ENCODE measurements at regions not wholly inside any gene's neighbourhood (a gene's known extent, or its start where the extent isn't known, plus 50 kb on each side); places are given as distances from the start of the nearest gene placed in this dataset.
A peak's percentile ranks its signal among the peaks of the same experiment; 100 is the strongest.

DNA sequence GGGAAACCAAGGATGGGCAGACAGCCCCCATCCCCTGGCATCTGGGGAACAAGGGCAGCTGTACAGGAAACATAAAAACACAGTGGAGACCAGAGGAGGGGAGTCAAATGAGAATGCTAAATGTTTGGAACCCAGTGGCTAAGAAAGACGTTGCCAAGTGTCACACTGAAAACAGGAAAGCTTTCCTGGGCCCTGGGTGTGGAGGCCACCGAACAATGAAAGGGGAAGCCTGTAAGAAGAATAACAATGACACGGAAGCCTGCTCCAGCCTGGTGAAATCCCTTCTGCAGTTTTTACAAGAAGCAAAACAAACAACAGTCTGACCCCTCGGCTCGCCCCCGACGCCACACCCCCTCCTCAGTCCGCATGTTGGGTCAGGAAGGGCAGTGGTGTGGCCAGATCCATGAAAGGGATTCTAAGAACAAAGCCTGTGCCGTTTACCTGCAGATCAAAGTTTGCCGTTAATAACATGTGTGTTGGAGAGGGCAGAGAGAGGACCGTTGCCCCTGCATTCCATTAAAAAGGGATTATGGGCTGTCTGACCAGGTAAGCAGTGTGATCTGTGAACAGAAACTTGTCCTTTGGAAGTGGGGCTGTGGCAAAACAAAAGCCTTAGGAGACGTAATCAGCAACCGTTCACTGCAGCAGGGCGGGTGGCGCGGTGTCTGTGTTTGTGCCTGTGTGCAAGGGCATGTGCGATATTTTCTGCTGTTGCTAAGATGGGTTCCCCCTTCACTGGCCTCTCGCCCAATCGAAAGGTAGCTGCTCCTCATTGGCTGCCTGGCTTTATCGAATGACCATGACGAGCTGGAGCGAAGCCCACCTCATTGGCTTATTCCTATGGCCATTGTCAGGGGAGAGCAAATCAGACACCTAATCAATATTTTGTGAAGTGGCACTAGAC, 113.7 kb upstream of the BLID start:
- no peak for DNase-seq
- in situ Hi-C loops (cut with MboI; ENCODE audit: low pct_unique_long_range_greater_than_20kb, low sequenced_read_pairs): no loop called here

GRCh38 chr11:122229078-122229477, 113.1 kb upstream of the BLID start:
- in situ Hi-C loops (cut with MboI; ENCODE audit: low pct_unique_long_range_greater_than_20kb, low sequenced_read_pairs): no loop called here
- DNase-seq: no peak

DNA sequence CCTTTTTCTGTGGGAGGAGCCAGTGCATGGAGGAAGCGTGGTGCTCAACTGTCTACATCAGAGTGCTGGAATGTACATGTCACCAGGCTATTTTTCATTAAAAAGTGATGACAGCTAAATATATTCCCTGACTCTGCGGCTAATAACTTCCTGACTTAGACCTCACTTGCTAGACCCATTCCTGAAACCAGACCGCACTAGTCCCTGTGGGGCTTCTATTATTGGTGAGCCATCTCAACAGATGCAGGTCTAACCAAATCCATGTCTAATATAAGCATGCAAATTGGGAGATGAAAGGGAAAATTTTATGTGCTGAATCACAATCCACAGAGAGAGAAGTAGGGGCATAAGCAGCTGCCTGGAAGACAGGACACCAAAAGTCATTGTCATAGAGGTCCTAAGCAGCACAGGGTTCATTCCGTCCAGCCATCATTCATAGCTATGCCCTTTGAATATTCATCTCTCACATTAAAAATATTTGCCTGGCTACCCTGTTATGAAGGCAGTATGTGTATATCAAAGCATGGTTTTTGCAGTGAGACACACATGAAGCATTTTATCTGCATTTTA, 110.9 kb upstream of the BLID start:
- in situ Hi-C loops (cut with MboI; ENCODE audit: low pct_unique_long_range_greater_than_20kb, low sequenced_read_pairs): no loop called here
- no peak for DNase-seq

DNA sequence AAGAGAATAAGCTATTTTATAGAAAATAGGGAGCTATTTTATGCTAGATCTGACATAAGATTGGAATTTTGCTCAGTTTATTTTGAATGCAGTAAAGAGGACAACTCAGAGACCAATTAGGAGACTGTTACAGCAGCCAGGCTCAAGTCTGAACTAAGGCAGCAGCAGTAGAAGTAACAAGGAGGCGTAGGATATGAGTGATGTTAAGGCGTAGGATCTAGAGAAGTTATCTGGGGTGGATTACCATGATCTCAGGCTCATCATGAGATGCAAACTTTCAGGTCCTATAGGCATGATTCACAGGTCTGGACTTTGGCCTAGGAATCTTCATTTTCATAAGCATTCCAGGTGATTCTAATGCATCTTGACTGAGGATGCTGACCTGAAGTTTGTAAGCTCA, 108.9 kb upstream of the BLID start:
- in situ Hi-C loops (cut with MboI; ENCODE audit: low pct_unique_long_range_greater_than_20kb, low sequenced_read_pairs): loop anchor here (25.0 kb wide), 1 partner anchor 563 kb away; no protein-coding TSS in a partner anchor
- DNase-seq: no peak

DNA sequence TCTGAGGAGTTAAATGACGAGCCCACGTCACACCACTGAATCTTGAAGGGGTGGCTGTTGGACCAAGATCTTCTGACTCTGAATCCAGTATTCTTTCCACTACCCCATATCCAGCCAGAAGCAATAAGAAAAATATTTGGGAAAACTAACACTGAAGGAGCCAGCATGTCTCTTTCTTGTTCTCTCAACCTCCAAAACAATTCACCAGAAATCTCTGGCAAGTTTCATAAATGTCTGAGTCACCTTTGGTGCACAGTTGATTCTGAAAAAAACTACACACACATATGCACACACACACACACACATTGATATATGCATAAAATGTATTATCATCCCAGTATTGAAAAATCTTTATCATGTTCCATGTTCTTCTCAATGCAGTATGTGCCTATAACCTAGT, 104.3 kb upstream of the BLID start:
- in situ Hi-C loops (cut with MboI; ENCODE audit: low pct_unique_long_range_greater_than_20kb, low sequenced_read_pairs): loop anchor here (25.0 kb wide), 1 partner anchor 558 kb away; no protein-coding TSS in a partner anchor
- DNase-seq: no peak

- in situ Hi-C loops (cut with MboI; ENCODE audit: low pct_unique_long_range_greater_than_20kb, low sequenced_read_pairs): loop anchor here (25.0 kb wide), 1 partner anchor 557 kb away; no protein-coding TSS in a partner anchor
- no peak for DNase-seq
These were observed 103.8 kb upstream of the BLID start for GRCh38 chr11:122219791-122220190.

DNA sequence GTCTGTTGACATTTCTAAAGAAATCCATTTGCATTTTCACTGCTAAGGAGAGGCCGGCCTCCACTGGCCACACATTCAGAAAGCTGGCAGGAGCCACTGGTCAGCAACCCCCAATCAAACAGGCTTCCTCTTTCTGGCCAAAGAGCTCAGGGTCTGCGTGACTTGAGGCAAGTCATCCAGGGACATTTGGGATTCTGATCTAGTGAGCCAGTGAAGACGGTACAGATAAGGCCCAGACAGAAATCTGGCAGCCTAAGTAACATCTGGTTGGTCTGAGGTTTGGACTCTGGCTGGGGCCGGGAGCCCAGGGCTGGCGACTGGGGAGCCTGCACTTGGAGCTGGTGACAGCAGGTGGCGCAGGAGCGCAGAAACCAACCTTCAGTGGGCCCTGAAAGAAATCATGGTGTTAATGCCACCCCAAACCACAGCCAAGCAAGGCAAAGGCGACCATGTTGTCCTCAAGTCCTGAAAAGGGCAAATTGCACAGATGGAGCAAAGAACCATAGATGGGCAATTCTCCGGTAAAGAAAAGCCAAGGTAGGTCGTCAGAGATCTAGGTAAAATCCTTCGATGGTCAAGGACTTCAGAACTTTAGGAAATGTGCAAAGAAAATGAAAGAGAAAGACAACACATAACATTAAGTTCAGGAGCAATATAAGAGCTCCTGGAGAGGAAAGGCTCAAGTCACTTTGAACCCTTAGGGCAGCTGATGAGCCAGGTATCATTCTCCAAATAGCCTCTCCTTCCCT, 99.4 kb upstream of the BLID start:
- in situ Hi-C loops (cut with MboI; ENCODE audit: low pct_unique_long_range_greater_than_20kb, low sequenced_read_pairs): loop anchor here (25.0 kb wide), 1 partner anchor 553 kb away; no protein-coding TSS in a partner anchor
- DNase-seq: peak; percentile 55

DNA sequence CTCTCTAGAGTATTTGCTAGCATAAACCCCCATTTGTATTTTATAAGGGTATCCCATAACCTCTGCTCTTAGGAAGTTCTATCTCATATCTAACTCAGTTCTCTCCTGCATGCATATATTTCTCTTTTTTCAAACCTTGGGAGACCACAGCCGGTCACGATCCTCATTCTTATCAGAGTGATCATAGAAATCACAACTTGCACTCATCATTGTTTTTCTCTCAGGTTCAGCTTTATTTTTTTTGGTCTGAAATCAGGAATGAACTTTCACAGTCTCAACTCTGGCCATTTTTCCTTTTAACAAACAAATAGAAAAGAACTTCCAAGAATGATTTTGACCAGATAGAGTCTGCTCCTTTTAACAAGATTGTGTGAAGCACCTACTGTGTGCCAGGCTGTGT, 98.6 kb upstream of the BLID start:
- in situ Hi-C loops (cut with MboI; ENCODE audit: low pct_unique_long_range_greater_than_20kb, low sequenced_read_pairs): loop anchor here (25.0 kb wide), 1 partner anchor 552 kb away; no protein-coding TSS in a partner anchor
- no peak for DNase-seq

DNA sequence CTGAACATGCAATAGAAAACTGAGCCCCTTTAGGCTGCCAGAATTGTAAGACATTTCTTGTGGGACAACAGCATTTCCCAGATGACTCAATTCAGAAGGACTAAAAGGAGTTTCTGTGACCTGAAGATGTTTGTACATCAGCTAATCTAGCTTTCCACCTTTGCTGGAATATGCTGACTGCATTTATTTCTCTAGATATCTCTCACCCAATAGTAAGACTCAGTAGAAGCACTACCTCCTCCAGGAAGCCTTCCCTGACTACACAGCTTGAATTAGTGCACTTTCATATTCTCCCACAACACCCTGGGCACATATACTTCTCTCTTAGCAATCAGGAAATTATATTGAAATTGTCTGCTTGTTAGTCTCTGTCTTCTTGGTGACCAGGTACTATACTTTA, 98.1 kb upstream of the BLID start:
- DNase-seq: no peak
- in situ Hi-C loops (cut with MboI; ENCODE audit: low pct_unique_long_range_greater_than_20kb, low sequenced_read_pairs): loop anchor here (25.0 kb wide), 1 partner anchor 552 kb away; no protein-coding TSS in a partner anchor

GRCh38 chr11:122213171-122213570, 97.2 kb upstream of the BLID start:
- in situ Hi-C loops (cut with MboI; ENCODE audit: low pct_unique_long_range_greater_than_20kb, low sequenced_read_pairs): loop anchor here (25.0 kb wide), 1 partner anchor 551 kb away; no protein-coding TSS in a partner anchor
- DNase-seq: no peak

- in situ Hi-C loops (cut with MboI; ENCODE audit: low pct_unique_long_range_greater_than_20kb, low sequenced_read_pairs): loop anchor here (25.0 kb wide), 1 partner anchor 548 kb away; no protein-coding TSS in a partner anchor
- no peak for DNase-seq
These were observed 94.5 kb upstream of the BLID start for GRCh38 chr11:122210367-122210997.

GRCh38 chr11:122209619-122210366, 93.8 kb upstream of the BLID start:
- no peak for DNase-seq
- in situ Hi-C loops (cut with MboI; ENCODE audit: low pct_unique_long_range_greater_than_20kb, low sequenced_read_pairs): loop anchor here (25.0 kb wide), 1 partner anchor 547 kb away; no protein-coding TSS in a partner anchor

DNA sequence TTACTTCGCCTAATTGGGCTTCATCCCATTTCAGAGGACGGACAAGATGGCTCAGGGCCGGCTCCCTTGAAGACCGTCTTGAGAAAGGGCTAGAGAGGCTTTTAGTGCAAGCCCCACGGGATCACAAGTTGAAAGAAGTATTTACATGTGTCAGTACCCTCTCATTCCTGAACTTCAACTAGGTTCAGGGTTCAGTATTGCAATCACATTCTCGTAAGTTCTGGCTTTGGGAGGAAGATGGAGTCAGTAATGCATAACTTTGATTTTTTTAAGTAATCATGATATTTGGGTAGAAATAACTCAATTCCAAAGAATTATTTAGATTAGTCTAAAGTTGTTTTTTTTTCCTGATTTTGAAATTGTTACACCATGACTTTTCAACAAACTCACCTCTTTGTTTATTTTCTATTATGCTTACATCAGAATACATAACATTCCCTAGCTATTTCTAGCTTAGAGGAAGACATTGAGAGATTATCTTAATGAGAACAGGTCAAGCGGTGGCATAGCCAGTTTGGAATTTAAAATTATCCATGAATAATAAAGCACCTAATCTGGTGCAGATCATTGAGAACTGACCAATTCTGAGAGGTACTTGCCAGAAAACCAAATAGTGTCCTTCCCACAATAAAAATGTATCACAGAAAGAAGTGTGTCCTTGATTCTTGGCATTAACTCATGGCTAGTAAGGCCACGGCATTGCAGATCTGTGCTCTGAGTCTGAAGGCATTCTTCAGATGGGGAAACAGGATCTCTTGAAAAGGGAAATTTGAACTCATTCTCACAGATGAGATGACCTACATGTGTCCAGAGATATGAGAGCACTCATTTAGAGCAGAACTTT, 92.1 kb upstream of the BLID start:
- in situ Hi-C loops (cut with MboI; ENCODE audit: low pct_unique_long_range_greater_than_20kb, low sequenced_read_pairs): loop anchor here (25.0 kb wide), 1 partner anchor 546 kb away; no protein-coding TSS in a partner anchor

GRCh38 chr11:122207505-122207904, 91.5 kb upstream of the BLID start:
- in situ Hi-C loops (cut with MboI; ENCODE audit: low pct_unique_long_range_greater_than_20kb, low sequenced_read_pairs): loop anchor here (25.0 kb wide), 1 partner anchor 545 kb away; no protein-coding TSS in a partner anchor
- no peak for DNase-seq

More for the DNA sequence above, 92.1 kb upstream of the BLID start:
- DNase-seq: no peak

DNA sequence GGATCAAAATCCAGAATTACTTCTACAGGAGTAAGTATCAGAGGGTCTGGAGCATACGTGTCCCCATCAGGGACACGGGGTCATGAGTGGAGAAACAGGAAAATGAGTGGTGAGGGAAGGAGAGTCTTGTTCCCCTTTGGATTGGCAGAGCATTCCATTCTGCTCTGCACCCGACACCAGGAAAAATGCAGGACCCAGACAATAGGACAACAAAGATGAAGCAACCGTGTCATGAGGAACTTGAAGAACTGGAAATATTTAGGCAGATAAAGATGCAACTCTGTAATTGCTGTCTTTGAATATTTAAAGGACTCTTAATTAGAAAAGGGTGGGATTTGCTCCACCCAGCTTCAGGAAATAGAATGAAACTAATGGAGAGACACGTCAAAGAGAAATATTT, 89.0 kb upstream of the BLID start:
- in situ Hi-C loops (cut with MboI; ENCODE audit: low pct_unique_long_range_greater_than_20kb, low sequenced_read_pairs): loop anchor here (25.0 kb wide), 1 partner anchor 543 kb away; no protein-coding TSS in a partner anchor
- no peak for DNase-seq

GRCh38 chr11:122204206-122204605, 88.2 kb upstream of the BLID start:
- in situ Hi-C loops (cut with MboI; ENCODE audit: low pct_unique_long_range_greater_than_20kb, low sequenced_read_pairs): loop anchor here (25.0 kb wide), 1 partner anchor 542 kb away; no protein-coding TSS in a partner anchor
- DNase-seq: no peak

DNA sequence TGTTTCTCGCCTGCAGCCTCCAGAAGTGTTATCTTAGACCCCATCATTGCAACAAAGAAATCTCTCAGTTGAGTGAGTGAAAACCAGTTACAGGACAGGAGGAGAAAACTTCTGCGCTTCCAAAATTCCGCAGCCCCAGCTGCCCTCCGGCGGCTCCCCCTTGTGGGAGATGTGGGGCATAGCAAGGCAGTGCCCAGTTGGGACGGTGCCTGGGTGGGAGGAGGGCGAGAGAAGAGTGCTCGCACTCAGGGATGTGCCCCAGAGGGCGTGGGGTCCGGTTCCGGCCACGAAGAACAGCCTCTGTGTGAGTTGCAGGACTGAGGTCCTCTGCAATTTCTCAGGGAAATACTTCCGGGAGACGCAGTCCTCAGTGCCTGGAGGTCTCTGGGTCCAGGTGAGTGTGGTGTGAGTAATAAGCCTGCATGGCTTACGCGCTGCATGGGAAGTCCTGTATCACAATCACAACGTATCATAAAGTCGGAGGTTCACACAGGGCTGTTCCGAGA, 87.0 kb upstream of the BLID start:
- in situ Hi-C loops (cut with MboI; ENCODE audit: low pct_unique_long_range_greater_than_20kb, low sequenced_read_pairs): loop anchor here (25.0 kb wide), 1 partner anchor 541 kb away; no protein-coding TSS in a partner anchor
- DNase-seq: peak; percentile 55
